ENCODE measurements at regions not wholly inside any gene's neighbourhood (a gene's known extent, or its start where the extent isn't known, plus 50 kb on each side); places are given as distances from the start of the nearest gene placed in this dataset.
A peak's percentile ranks its signal among the peaks of the same experiment; 100 is the strongest.

DNA sequence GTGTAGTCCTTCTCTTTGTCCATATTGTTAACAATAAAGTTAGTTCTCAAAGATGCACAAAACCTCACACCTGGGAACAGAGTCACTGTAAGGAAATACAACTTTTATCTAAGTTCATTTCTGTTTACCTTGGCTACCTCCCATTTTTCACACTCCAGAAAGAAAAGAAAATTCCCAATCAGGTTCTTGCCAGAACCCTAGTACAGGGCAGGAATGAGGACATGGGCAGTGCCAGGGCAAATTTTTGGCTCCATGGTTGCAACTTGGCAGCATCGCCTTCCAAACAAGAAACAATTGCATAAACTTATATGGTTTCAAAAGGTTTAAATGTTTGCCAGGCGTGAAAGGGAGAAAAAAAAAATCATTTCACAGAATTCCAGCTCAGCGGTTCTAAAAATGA lies 296.3 kb upstream of the PRKD1 start:
- H3K9me3 ChIP-seq, result no peaks in the 10 kb centered on the region
- ATAC-seq, result peak; percentile 68 to 78 (median 73)
- WGBS (ENCODE audit: insufficient coverage, low coverage, low lambda C conversion rate, missing lambda C conversion rate), result 25% methylated on average over 3 of the region's 3 CpGs
- H3K27me3 ChIP-seq, result peaks cover 0 to 11% of the 10 kb centered on the region in 2 donors
- no peaks in the 10 kb centered on the region for H3K36me3 ChIP-seq
- intact Hi-C loops (cut with DNase I), result no loop called here
- TF ChIP-seq, protein P1, sequence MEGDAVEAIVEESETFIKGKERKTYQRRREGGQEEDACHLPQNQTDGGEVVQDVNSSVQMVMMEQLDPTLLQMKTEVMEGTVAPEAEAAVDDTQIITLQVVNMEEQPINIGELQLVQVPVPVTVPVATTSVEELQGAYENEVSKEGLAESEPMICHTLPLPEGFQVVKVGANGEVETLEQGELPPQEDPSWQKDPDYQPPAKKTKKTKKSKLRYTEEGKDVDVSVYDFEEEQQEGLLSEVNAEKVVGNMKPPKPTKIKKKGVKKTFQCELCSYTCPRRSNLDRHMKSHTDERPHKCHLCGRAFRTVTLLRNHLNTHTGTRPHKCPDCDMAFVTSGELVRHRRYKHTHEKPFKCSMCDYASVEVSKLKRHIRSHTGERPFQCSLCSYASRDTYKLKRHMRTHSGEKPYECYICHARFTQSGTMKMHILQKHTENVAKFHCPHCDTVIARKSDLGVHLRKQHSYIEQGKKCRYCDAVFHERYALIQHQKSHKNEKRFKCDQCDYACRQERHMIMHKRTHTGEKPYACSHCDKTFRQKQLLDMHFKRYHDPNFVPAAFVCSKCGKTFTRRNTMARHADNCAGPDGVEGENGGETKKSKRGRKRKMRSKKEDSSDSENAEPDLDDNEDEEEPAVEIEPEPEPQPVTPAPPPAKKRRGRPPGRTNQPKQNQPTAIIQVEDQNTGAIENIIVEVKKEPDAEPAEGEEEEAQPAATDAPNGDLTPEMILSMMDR (IDR thresholded peaks at IDR 0.05), result no peak
- TF ChIP-seq POLR2A (IDR thresholded peaks at IDR 0.05), result no peak
- DNase-seq, result peak; percentile 57 to 85 (median 76)
- H3K4me1 ChIP-seq, result peaks cover 0 to 16% (median 0%) of the 10 kb centered on the region in 4 donors
- H3K4me3 ChIP-seq, result no peak overlapping the region
- H3K27ac ChIP-seq, result peak overlapping the region in 2 of 3 donors; percentile 39 to 44

DNA sequence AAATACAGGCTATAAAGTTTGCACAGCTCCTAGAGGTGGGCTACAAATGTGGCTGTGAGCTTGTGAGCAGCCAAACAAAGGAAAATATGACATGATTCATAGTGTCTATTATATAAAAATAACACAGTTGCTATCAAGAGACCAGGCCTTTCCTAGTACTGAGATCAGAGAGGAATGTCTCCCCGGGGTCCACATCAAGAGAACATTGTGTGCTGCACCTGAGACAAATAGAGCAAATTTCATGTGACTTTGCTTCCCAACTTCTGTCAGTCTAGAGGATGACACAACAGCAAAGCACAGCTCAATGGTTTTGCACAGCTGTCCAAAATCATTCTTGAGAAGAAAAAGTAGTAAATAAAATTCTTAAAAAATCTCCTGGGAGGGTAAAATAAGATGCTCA lies 297.5 kb upstream of the PRKD1 start:
- no peaks in the 10 kb centered on the region for H3K9me3 ChIP-seq
- ATAC-seq (no peak), DNase-seq (no peak)
- 50% methylated on average over 1 of the region's 1 CpG for WGBS (ENCODE audit: insufficient coverage, low coverage, low lambda C conversion rate, missing lambda C conversion rate)
- peaks cover 0 to 11% of the 10 kb centered on the region in 2 donors for H3K27me3 ChIP-seq
- peaks cover 0 to 16% (median 0%) of the 10 kb centered on the region in 4 donors for H3K4me1 ChIP-seq
- H3K27ac ChIP-seq, result no peak overlapping the region
- no peak overlapping the region for H3K4me3 ChIP-seq
- H3K36me3 ChIP-seq, result no peaks in the 10 kb centered on the region
- TF ChIP-seq, protein P1 (IDR thresholded peaks at IDR 0.05), result no peak
- no peak for TF ChIP-seq POLR2A (IDR thresholded peaks at IDR 0.05)
- intact Hi-C loops (cut with DNase I), result no loop called here

DNA sequence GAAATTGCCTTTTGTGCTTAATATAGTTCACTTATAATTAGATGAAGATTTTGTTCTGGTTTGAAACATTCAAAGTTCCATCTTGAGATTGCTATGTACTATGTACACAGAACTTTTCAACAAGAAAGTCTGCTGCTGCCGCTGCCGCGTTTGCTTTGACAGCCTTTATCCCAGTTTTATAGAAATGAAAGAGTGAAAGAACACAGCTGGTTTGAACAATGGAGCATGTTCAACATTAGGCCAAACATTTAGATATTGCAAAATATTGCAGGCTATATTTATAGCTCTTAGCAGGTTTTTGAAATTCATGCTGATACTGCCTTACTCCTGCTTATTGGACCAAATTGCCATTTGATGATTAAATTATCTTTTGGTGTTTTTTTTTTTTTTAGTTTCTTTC lies 299.8 kb upstream of the PRKD1 start:
- Histone ChIP-seq H3K4me1 (peaks cover 0 to 16% (median 0%) of the 10 kb centered on the region in 4 donors), H3K27me3 (peaks cover 0 to 11% of the 10 kb centered on the region in 2 donors), H3K9me3 (no peaks in the 10 kb centered on the region), H3K36me3 (no peaks in the 10 kb centered on the region), H3K27ac (no peak overlapping the region), H3K4me3 (no peak overlapping the region)
- no peak for DNase-seq
- no peak for ATAC-seq
- 46% methylated on average over 3 of the region's 3 CpGs for WGBS (ENCODE audit: insufficient coverage, low coverage, low lambda C conversion rate, missing lambda C conversion rate)
- intact Hi-C loops (cut with DNase I), result no loop called here
- TF ChIP-seq, protein P1 (IDR thresholded peaks at IDR 0.05), result no peak
- TF ChIP-seq POLR2A (IDR thresholded peaks at IDR 0.05), result no peak

DNA sequence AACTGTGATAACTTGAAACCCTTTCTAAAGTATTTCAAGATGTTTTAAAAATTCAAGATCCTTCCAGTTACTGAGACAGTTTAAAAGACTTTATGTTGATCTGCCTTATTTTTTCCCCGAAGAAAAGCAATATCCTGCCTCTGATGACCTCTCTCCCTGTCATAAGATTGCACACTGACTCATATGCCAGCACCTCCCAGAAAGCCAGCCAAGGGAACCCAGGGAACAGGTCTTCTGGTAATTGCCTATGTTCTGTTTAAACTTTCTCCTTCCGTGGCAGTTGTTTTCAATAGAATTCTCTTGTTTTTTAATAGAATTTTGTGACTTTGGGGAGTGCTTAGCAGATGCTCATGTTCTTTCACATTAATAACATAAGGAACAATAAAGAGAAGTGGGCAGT lies 300.2 kb upstream of the PRKD1 start:
- DNase-seq (no peak), ATAC-seq (no peak)
- Histone ChIP-seq H3K4me1 (peaks cover 0 to 15% (median 0%) of the 10 kb centered on the region in 4 donors), H3K36me3 (no peaks in the 10 kb centered on the region), H3K4me3 (no peak overlapping the region), H3K27ac (no peak overlapping the region), H3K27me3 (peaks cover 0 to 11% of the 10 kb centered on the region in 2 donors), H3K9me3 (no peaks in the 10 kb centered on the region)
- intact Hi-C loops (cut with DNase I), result no loop called here
- 42% methylated on average over 2 of the region's 2 CpGs for WGBS (ENCODE audit: insufficient coverage, low coverage, low lambda C conversion rate, missing lambda C conversion rate)
- TF ChIP-seq, protein P1 (IDR thresholded peaks at IDR 0.05), result no peak
- no peak for TF ChIP-seq POLR2A (IDR thresholded peaks at IDR 0.05)

DNA sequence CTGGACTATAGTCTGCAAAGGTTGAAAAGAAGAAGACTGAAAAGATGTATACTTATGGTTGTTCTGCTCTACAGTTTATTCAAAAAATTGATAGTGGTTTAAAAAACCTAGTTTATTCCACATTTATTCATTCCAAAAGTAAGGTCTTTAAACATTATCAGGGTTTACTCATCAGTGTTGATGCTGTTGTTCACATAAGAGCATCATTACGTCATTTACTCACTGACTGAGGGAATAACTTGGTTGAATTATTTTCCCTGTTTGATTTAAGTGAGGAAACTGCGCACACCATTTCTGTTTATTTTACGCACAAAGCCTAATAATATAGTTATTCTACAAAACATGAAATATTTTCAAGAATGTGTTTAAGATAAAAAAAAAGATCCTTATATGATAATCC lies 303.1 kb upstream of the PRKD1 start:
- ATAC-seq (no peak), DNase-seq (no peak)
- H3K27me3 ChIP-seq, result peaks cover 0 to 10% of the 10 kb centered on the region in 2 donors
- 76% methylated on average over 3 of the region's 3 CpGs for WGBS (ENCODE audit: insufficient coverage, low coverage, low lambda C conversion rate, missing lambda C conversion rate)
- no peak overlapping the region for H3K27ac ChIP-seq
- no peaks in the 10 kb centered on the region for H3K9me3 ChIP-seq
- H3K36me3 ChIP-seq, result no peaks in the 10 kb centered on the region
- intact Hi-C loops (cut with DNase I), result no loop called here
- H3K4me3 ChIP-seq, result no peak overlapping the region
- TF ChIP-seq, protein P1 (IDR thresholded peaks at IDR 0.05), result no peak
- TF ChIP-seq POLR2A (IDR thresholded peaks at IDR 0.05), result no peak
- no peaks in the 10 kb centered on the region for H3K4me1 ChIP-seq
